DOHH2 (cell line): ENCODE measurements at regions not wholly inside any gene's neighbourhood (a gene's known extent, or its start where the extent isn't known, plus 50 kb on each side); places are given as distances from the start of the nearest gene placed in this dataset.

Experiments used
- H3F3A ChIP-seq: fragments of 200-600 bp; sonication (generic), shearing (Covaris generic); 2 replicates; pipeline ENCODE4 v1.6.0; 2016; ENCODE audit warnings: antibody characterized with exemption, mild to moderate bottlenecking; ENCODE audit not compliant: control insufficient read depth, insufficient read depth
- H3K27ac ChIP-seq: fragments of 200-600 bp; sonication (generic); 2 replicates; pipeline ENCODE4 v1.5.1; 2014; ENCODE audit warnings: low read depth, mild to moderate bottlenecking, low read length, moderate library complexity
- H3K27me3 ChIP-seq: fragments of 200-600 bp; sonication (generic); 2 replicates; pipeline ENCODE4 v1.6.1; 2014; ENCODE audit warnings: mild to moderate bottlenecking, low read length, mixed read lengths; ENCODE audit not compliant: control insufficient read depth
- H3K36me3 ChIP-seq: fragments of 200-600 bp; sonication (generic); 2 replicates; pipeline ENCODE4 v1.6.1; 2014; ENCODE audit warnings: mild to moderate bottlenecking, low read length, moderate library complexity, mixed read lengths; ENCODE audit not compliant: control insufficient read depth
- H3K4me1 ChIP-seq: fragments of 200-600 bp; sonication (generic); 2 replicates; pipeline ENCODE4 v1.6.1; 2014; ENCODE audit warnings: mild to moderate bottlenecking, low read length, mixed read lengths; ENCODE audit not compliant: control insufficient read depth
- H3K4me2 ChIP-seq: fragments of 200-600 bp; sonication (generic); 2 replicates; pipeline ENCODE4 v1.6.0; 2014; ENCODE audit warnings: mild to moderate bottlenecking, low read length, moderate library complexity
- H3K4me3 ChIP-seq: fragments of 200-600 bp; sonication (generic); 2 replicates; pipeline ENCODE4 v1.5.1; 2014; ENCODE audit warnings: mild to moderate bottlenecking, low read length, mixed read lengths
- H3K79me2 ChIP-seq: fragments of 200-600 bp; sonication (generic); 2 replicates; pipeline ENCODE4 v1.6.1; 2014; ENCODE audit warnings: mild to moderate bottlenecking, low read length, mixed read lengths; ENCODE audit not compliant: control insufficient read depth
- H3K9me2 ChIP-seq: fragments of 200-600 bp; sonication (generic); replicated peaks from 2 replicates; pipeline ENCODE4 v1.6.1; 2014; ENCODE audit warnings: mild to moderate bottlenecking, low read length, mixed read lengths; ENCODE audit not compliant: control insufficient read depth
- H3K9me3 ChIP-seq: fragments of 200-600 bp; sonication (generic); 2 replicates; pipeline ENCODE4 v1.6.1; 2014; ENCODE audit warnings: antibody characterized with exemption, low read length, mixed read lengths; ENCODE audit not compliant: control insufficient read depth, insufficient read depth
- H4K20me1 ChIP-seq: fragments of 200-600 bp; sonication (generic); 2 replicates; pipeline ENCODE4 v1.6.0; 2014; ENCODE audit warnings: low read depth, mild to moderate bottlenecking, antibody characterized with exemption, low read length, moderate library complexity; ENCODE audit not compliant: control insufficient read depth, insufficient read depth
- CTCF ChIP-seq: fragments of 200-600 bp; sonication (generic); IDR thresholded peaks from one replicate; pipeline ENCODE4 v1.5.1; 2014; ENCODE audit warnings: antibody characterized with exemption, mild to moderate bottlenecking, low read depth, low read length; ENCODE audit not compliant: poor library complexity, severe bottlenecking
- EZH2phosphoT487 ChIP-seq: fragments of 200-600 bp; sonication (generic); IDR thresholded peaks from 2 replicates; pipeline ENCODE4 v1.6.1; 2017; ENCODE audit warnings: borderline replicate concordance, mild to moderate bottlenecking, antibody characterized with exemption, low read length, moderate library complexity, mixed read lengths

- H3K79me2 ChIP-seq: no peaks in the 10 kb centered on the region
- no peaks in the 10 kb centered on the region for H4K20me1 ChIP-seq
- no peak overlapping the region for H3K4me3 ChIP-seq
- no peaks in the 10 kb centered on the region for H3F3A ChIP-seq
- no peak overlapping the region for H3K4me2 ChIP-seq
- H3K9me2 ChIP-seq: no peaks in the 10 kb centered on the region
- no peaks in the 10 kb centered on the region for H3K36me3 ChIP-seq
- no peak for TF ChIP-seq CTCF
- no peak for TF ChIP-seq EZH2phosphoT487
- H3K4me1 ChIP-seq: no peaks in the 10 kb centered on the region
- peaks cover 11% of the 10 kb centered on the region; the same call in 1 of the 2 replicates for H3K27me3 ChIP-seq
- no peaks in the 10 kb centered on the region for H3K9me3 ChIP-seq
- H3K27ac ChIP-seq: no peak overlapping the region
These were observed 137.9 kb upstream of the PRR20G start for GRCh38 chr3:127425505-127426443.

GRCh38 chr3:127424766-127425504 lies 137.1 kb upstream of the PRR20G start:
- H3K4me1 ChIP-seq: no peaks in the 10 kb centered on the region
- H3K9me2 ChIP-seq: no peaks in the 10 kb centered on the region
- H3K79me2 ChIP-seq: no peaks in the 10 kb centered on the region
- no peak overlapping the region for H3K4me3 ChIP-seq
- H3K36me3 ChIP-seq: no peaks in the 10 kb centered on the region
- no peaks in the 10 kb centered on the region for H3F3A ChIP-seq
- TF ChIP-seq EZH2phosphoT487 (no peak), CTCF (no peak)
- H3K27me3 ChIP-seq: peaks cover 11% of the 10 kb centered on the region; the same call in 1 of the 2 replicates
- H3K4me2 ChIP-seq: no peak overlapping the region
- H3K9me3 ChIP-seq: no peaks in the 10 kb centered on the region
- H3K27ac ChIP-seq: no peak overlapping the region
- H4K20me1 ChIP-seq: no peaks in the 10 kb centered on the region

GRCh38 chr3:127423856-127424765 lies 136.3 kb upstream of the PRR20G start:
- Histone ChIP-seq H3K79me2 (no peaks in the 10 kb centered on the region), H4K20me1 (no peaks in the 10 kb centered on the region), H3K4me1 (no peaks in the 10 kb centered on the region), H3K27me3 (peaks cover 9% of the 10 kb centered on the region; the same call in 1 of the 2 replicates), H3K36me3 (no peaks in the 10 kb centered on the region), H3K27ac (no peak overlapping the region), H3K4me2 (no peak overlapping the region), H3K9me2 (no peaks in the 10 kb centered on the region), H3K9me3 (no peaks in the 10 kb centered on the region), H3F3A (no peaks in the 10 kb centered on the region), H3K4me3 (no peak overlapping the region)
- no peak for TF ChIP-seq EZH2phosphoT487
- no peak for TF ChIP-seq CTCF
